SK-N-SH (cell line): ENCODE measurements at regions not wholly inside any gene's neighbourhood (a gene's known extent, or its start where the extent isn't known, plus 50 kb on each side); places are given as distances from the start of the nearest gene placed in this dataset.

ENCODE experiments used
- CTCF ChIA-PET: fragments of 300-600, 350-600 bp; formaldehyde crosslinking; extraction: SDS; loops from one replicate; lab custom pipeline; 2021; lab: Yijun Ruan, JAX
- POLR2A ChIA-PET: fragments of 350-600 bp; sonication (Branson Sonifier 250); formaldehyde crosslinking; extraction: SDS; loops from one replicate; lab custom pipeline; 2020; ENCODE audit warnings: antibody characterized with exemption, inconsistent platforms; lab: Yijun Ruan, JAX
- DNase-seq: peaks from one replicate; pipeline ENCODE4 v3.0.0; 2012
- H2AFZ ChIP-seq: fragments of 200-600 bp; sonication (generic); 2 replicates; pipeline ENCODE4 v1.8.1; 2016; ENCODE audit warnings: antibody characterized with exemption, mild to moderate bottlenecking, low read depth
- H3F3A ChIP-seq: fragments of 200-600 bp; sonication (generic); replicated peaks from 2 replicates; pipeline ENCODE3; 2016; ENCODE audit warnings: antibody characterized with exemption, mild to moderate bottlenecking; ENCODE audit not compliant: insufficient read depth
- H3K27ac ChIP-seq, 2 experiments: fragments of 200-500 bp in 1 of 2; fragments of 200-600 bp in 1 of 2; sonication (Bioruptor generic) in 1 of 2; sonication (generic), shearing (Covaris generic) in 1 of 2; 2 replicates each; pipeline versions ENCODE4 v1.5.1 to v1.6.1; 2014 to 2016; ENCODE audit warnings: low read depth in 2 of 2, inconsistent platforms in 1 of 2, low read length in 1 of 2, mild to moderate bottlenecking in 1 of 2, mixed read lengths in 1 of 2
- H3K27me3 ChIP-seq: fragments of 200-600 bp; sonication (generic), shearing (Covaris generic); 2 replicates; pipeline ENCODE4 v1.6.1; 2016; ENCODE audit warnings: mixed run types; ENCODE audit not compliant: insufficient read depth
- H3K36me3 ChIP-seq, 2 experiments: fragments of 200-500 bp in 1 of 2; fragments of 200-600 bp in 1 of 2; sonication (Bioruptor generic) in 1 of 2; sonication (generic) in 1 of 2; replicated peaks in 1 of 2; 2 replicates each; pipeline versions ENCODE3 to v1.5.1; 2014 to 2016; ENCODE audit warnings: low read length in 1 of 2, mild to moderate bottlenecking in 1 of 2; ENCODE audit not compliant: insufficient read depth in 2 of 2, control insufficient read depth in 1 of 2
- H3K4me1 ChIP-seq, 2 experiments: fragments of 200-500 bp in 1 of 2; fragments of 200-600 bp in 1 of 2; sonication (Bioruptor generic) in 1 of 2; sonication (generic), shearing (Covaris generic) in 1 of 2; 2 replicates each; pipeline versions ENCODE4 v1.5.1 to v1.6.1; 2014 to 2016; ENCODE audit warnings: low read depth in 1 of 2, low read length in 1 of 2, mixed run types in 1 of 2; ENCODE audit not compliant: insufficient read depth in 2 of 2, control insufficient read depth in 1 of 2
- H3K4me2 ChIP-seq: fragments of 200-600 bp; sonication (generic), shearing (Covaris generic); 2 replicates; pipeline ENCODE4 v1.6.1; 2017; ENCODE audit warnings: mixed run types
- H3K4me3 ChIP-seq, 2 experiments: fragments of 200-500 bp in 1 of 2; fragments of 200-600 bp in 1 of 2; sonication (Bioruptor generic) in 1 of 2; sonication (generic), shearing (Covaris generic) in 1 of 2; 2 replicates each; pipeline versions ENCODE4 v1.5.1 to v1.8.1; 2014 to 2016; ENCODE audit warnings: low read depth in 2 of 2, inconsistent platforms in 1 of 2, low read length in 1 of 2, mild to moderate bottlenecking in 1 of 2, mixed read lengths in 1 of 2, moderate library complexity in 1 of 2
- H3K79me2 ChIP-seq: fragments of 200-600 bp; sonication (generic); 2 replicates; pipeline ENCODE4 v1.8.1; 2017; ENCODE audit warnings: mild to moderate bottlenecking; ENCODE audit not compliant: insufficient read depth
- H3K9ac ChIP-seq: fragments of 200-600 bp; sonication (generic); 2 replicates; pipeline ENCODE4 v1.6.1; 2017; ENCODE audit warnings: mixed run types
- H3K9me2 ChIP-seq: fragments of 200-600 bp; sonication (generic); 2 replicates; pipeline ENCODE4 v1.6.1; 2017; ENCODE audit warnings: mixed run types
- H3K9me3 ChIP-seq: fragments of 200-600 bp; sonication (generic); 2 replicates; pipeline ENCODE4 v1.6.1; 2017; ENCODE audit warnings: mixed run types, mild to moderate bottlenecking, moderate library complexity
- H4K20me1 ChIP-seq: fragments of 200-600 bp; sonication (generic); 2 replicates; pipeline ENCODE4 v1.6.1; 2017; ENCODE audit warnings: mild to moderate bottlenecking, mixed run types; ENCODE audit not compliant: insufficient read depth
- CTCF ChIP-seq: fragments of 200-600 bp; sonication (generic); IDR thresholded peaks from 2 replicates; pipeline ENCODE4 v1.6.1; 2017; ENCODE audit warnings: antibody characterized with exemption, mild to moderate bottlenecking, moderate library complexity
- EZH2phosphoT487 ChIP-seq: fragments of 200-600 bp; sonication (generic); IDR thresholded peaks from 2 replicates; pipeline ENCODE4 v1.6.1; 2017; ENCODE audit warnings: low read depth, mixed run types, mild to moderate bottlenecking, antibody characterized with exemption, moderate library complexity, borderline replicate concordance
- GABPA ChIP-seq: IDR thresholded peaks from 2 replicates; pipeline ENCODE4 v1.4.0; 2012; ENCODE audit warnings: low read depth, mild to moderate bottlenecking
- IRF3 ChIP-seq: fragments of 150-350 bp; IDR thresholded peaks from 2 replicates; pipeline ENCODE4 v1.6.1; 2016; ENCODE audit warnings: mild to moderate bottlenecking, low read depth, low read length
- JUND ChIP-seq: IDR thresholded peaks from 2 replicates; pipeline ENCODE4 v1.4.0; 2012
- MEF2A ChIP-seq: IDR thresholded peaks from 2 replicates; pipeline ENCODE4 v1.4.0; 2012; ENCODE audit warnings: low read depth, borderline replicate concordance
- MXI1 ChIP-seq: IDR thresholded peaks from 2 replicates; pipeline ENCODE4 v1.6.1; 2012; ENCODE audit warnings: mild to moderate bottlenecking, low read depth, low read length, improper control_type of control experiment
- NFIC ChIP-seq: IDR thresholded peaks from 2 replicates; pipeline ENCODE4 v1.4.0; 2012; ENCODE audit warnings: borderline replicate concordance
- NRF1 ChIP-seq: IDR thresholded peaks from 2 replicates; pipeline ENCODE4 v1.6.1; 2012; ENCODE audit warnings: low read depth, mild to moderate bottlenecking, low read length
- RCOR1 ChIP-seq: fragments of 150-350 bp; IDR thresholded peaks from 2 replicates; pipeline ENCODE4 v1.6.1; 2017; ENCODE audit warnings: antibody characterized with exemption, low read length
- REST ChIP-seq: IDR thresholded peaks from 2 replicates; pipeline ENCODE4 v1.6.1; 2012; ENCODE audit warnings: mild to moderate bottlenecking, low read depth, low read length, moderate library complexity
- RFX5 ChIP-seq: IDR thresholded peaks from 2 replicates; pipeline ENCODE4 v1.6.1; 2012; ENCODE audit warnings: mild to moderate bottlenecking, improper control_type of control experiment, low read length
- RXRA ChIP-seq: IDR thresholded peaks from 2 replicates; pipeline ENCODE4 v1.4.0; 2012; ENCODE audit warnings: low read depth, mild to moderate bottlenecking, borderline replicate concordance
- TAF1 ChIP-seq: IDR thresholded peaks from 2 replicates; pipeline ENCODE4 v1.6.1; 2012; ENCODE audit warnings: low read depth, mild to moderate bottlenecking, low read length, moderate library complexity, borderline replicate concordance
- TCF12 ChIP-seq: IDR thresholded peaks from 2 replicates; pipeline ENCODE4 v1.4.0; 2012
- TEAD4 ChIP-seq: IDR thresholded peaks from 2 replicates; pipeline ENCODE4 v1.4.0; 2012; ENCODE audit warnings: mild to moderate bottlenecking, borderline replicate concordance; ENCODE audit not compliant: insufficient read depth
- WGBS: methylation state at CpG from one replicate; pipeline ENCODE4 v1.1.6; 2017; ENCODE audit warnings: low lambda C conversion rate; 5-methylcytosine and 5-hydroxymethylcytosine counted together

GRCh38 chrX:126985981-126986380 is 166.5 kb downstream of the PRR32 start:
- Histone ChIP-seq H3K79me2 (no peaks in the 10 kb centered on the region), H3K4me3 (no peak overlapping the region), H2AFZ (no peak overlapping the region), H3F3A (no peaks in the 10 kb centered on the region), H3K9me2 (no peaks in the 10 kb centered on the region), H3K4me1 (no peaks in the 10 kb centered on the region), H3K9ac (no peak overlapping the region), H3K27me3 (no peaks in the 10 kb centered on the region), H3K27ac (no peak overlapping the region), H4K20me1 (no peaks in the 10 kb centered on the region), H3K36me3 (no peaks in the 10 kb centered on the region)
- no peak for DNase-seq
- WGBS = 9% methylated on average over 8 of the region's 10 CpGs
- POLR2A ChIA-PET = no interaction called here
- TF ChIP-seq GABPA (no peak), EZH2phosphoT487 (no peak), NFIC (no peak), JUND (no peak), REST (no peak), TEAD4 (no peak), MXI1 (no peak), NRF1 (no peak), RFX5 (no peak)
- TF ChIP-seq, all 33 proteins: peak for 0
- CTCF ChIA-PET = no interaction called here
- no peaks in the 10 kb centered on the region for H3K9me3 ChIP-seq
- no peak overlapping the region for H3K4me2 ChIP-seq

GRCh38 chrX:126994032-126994600 is 174.6 kb downstream of the PRR32 start:
- CTCF ChIA-PET = no interaction called here

More at GRCh38 chrX:126994032-126994600, 174.6 kb downstream of the PRR32 start:
- H4K20me1 ChIP-seq = no peaks in the 10 kb centered on the region
- H3K36me3 ChIP-seq = no peaks in the 10 kb centered on the region
- no peaks in the 10 kb centered on the region for H3K4me1 ChIP-seq
- H3K9me3 ChIP-seq = no peaks in the 10 kb centered on the region
- no peak for DNase-seq
- H3K4me3 ChIP-seq = no peak overlapping the region
- H3K79me2 ChIP-seq = no peaks in the 10 kb centered on the region
- no peak overlapping the region for H2AFZ ChIP-seq
- no peak overlapping the region for H3K27ac ChIP-seq
- no peak overlapping the region for H3K9ac ChIP-seq
- H3K4me2 ChIP-seq = no peak overlapping the region
- 0% methylated on average over 4 of the region's 4 CpGs for whole genome bisulfite sequencing
- no peaks in the 10 kb centered on the region for H3K27me3 ChIP-seq
- H3K9me2 ChIP-seq = no peaks in the 10 kb centered on the region
- POLR2A ChIA-PET = no interaction called here
- H3F3A ChIP-seq = no peaks in the 10 kb centered on the region
- TF ChIP-seq IRF3 (no peak), TAF1 (no peak), RXRA (no peak), CTCF (no peak), MEF2A (no peak), MXI1 (no peak), RCOR1 (no peak), TCF12 (no peak)
